ENCODE measurements at regions not wholly inside any gene's neighbourhood (a gene's known extent, or its start where the extent isn't known, plus 50 kb on each side); places are given as distances from the start of the nearest gene placed in this dataset.

- TF ChIP-seq CTCF (IDR thresholded peaks at IDR 0.05) (no peak), POLR2A (IDR thresholded peaks at IDR 0.05) (no peak)
Measured at GRCh38 chr12:77153706-77154105, 88.3 kb upstream of the E2F7 start.

All from adrenal gland (tissue), 5 donors.